ENCODE measurements at regions not wholly inside any gene's neighbourhood (a gene's known extent, or its start where the extent isn't known, plus 50 kb on each side); places are given as distances from the start of the nearest gene placed in this dataset.

- no peaks in the 10 kb centered on the region for H3K9me3 ChIP-seq (ENCODE audit: control insufficient read depth in 4 of 4, low read length in 3 of 4)
- H3K27ac ChIP-seq (ENCODE audit: low read depth in 1 of 2, low read length in 2 of 2): no peak overlapping the region
- H3K4me1 ChIP-seq (ENCODE audit: control insufficient read depth in 4 of 4, insufficient read depth in 4 of 4, low read length in 3 of 4): no peaks in the 10 kb centered on the region
- TF ChIP-seq RAD21 (IDR thresholded peaks at IDR 0.05): no peak
- no peak for TF ChIP-seq FOXA1 (IDR thresholded peaks at IDR 0.05)
- no peak for TF ChIP-seq ZBTB33 (IDR thresholded peaks at IDR 0.05)
- TF ChIP-seq CTCF (IDR thresholded peaks at IDR 0.05; ENCODE audit: low read depth, low read length, missing input control): no peak
- TF ChIP-seq HNF4A (conservative IDR thresholded peaks at IDR 0.05): no peak
- TF ChIP-seq, protein P1, sequence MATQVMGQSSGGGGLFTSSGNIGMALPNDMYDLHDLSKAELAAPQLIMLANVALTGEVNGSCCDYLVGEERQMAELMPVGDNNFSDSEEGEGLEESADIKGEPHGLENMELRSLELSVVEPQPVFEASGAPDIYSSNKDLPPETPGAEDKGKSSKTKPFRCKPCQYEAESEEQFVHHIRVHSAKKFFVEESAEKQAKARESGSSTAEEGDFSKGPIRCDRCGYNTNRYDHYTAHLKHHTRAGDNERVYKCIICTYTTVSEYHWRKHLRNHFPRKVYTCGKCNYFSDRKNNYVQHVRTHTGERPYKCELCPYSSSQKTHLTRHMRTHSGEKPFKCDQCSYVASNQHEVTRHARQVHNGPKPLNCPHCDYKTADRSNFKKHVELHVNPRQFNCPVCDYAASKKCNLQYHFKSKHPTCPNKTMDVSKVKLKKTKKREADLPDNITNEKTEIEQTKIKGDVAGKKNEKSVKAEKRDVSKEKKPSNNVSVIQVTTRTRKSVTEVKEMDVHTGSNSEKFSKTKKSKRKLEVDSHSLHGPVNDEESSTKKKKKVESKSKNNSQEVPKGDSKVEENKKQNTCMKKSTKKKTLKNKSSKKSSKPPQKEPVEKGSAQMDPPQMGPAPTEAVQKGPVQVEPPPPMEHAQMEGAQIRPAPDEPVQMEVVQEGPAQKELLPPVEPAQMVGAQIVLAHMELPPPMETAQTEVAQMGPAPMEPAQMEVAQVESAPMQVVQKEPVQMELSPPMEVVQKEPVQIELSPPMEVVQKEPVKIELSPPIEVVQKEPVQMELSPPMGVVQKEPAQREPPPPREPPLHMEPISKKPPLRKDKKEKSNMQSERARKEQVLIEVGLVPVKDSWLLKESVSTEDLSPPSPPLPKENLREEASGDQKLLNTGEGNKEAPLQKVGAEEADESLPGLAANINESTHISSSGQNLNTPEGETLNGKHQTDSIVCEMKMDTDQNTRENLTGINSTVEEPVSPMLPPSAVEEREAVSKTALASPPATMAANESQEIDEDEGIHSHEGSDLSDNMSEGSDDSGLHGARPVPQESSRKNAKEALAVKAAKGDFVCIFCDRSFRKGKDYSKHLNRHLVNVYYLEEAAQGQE (IDR thresholded peaks at IDR 0.05): no peak
- no peak for TF ChIP-seq FOXA2 (IDR thresholded peaks at IDR 0.05)
- no peak for TF ChIP-seq HNF4G (IDR thresholded peaks at IDR 0.05)
- no peak for TF ChIP-seq JUND (IDR thresholded peaks at IDR 0.05)
- no peak for TF ChIP-seq EGR1 (IDR thresholded peaks at IDR 0.05; ENCODE audit: low read depth in 2 of 2)
- TF ChIP-seq, protein P2, sequence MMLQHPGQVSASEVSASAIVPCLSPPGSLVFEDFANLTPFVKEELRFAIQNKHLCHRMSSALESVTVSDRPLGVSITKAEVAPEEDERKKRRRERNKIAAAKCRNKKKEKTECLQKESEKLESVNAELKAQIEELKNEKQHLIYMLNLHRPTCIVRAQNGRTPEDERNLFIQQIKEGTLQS (IDR thresholded peaks at IDR 0.05): no peak
- TF ChIP-seq YY1 (IDR thresholded peaks at IDR 0.05): no peak
- no peak for TF ChIP-seq RXRA (IDR thresholded peaks at IDR 0.05)
- TF ChIP-seq TAF1 (conservative IDR thresholded peaks at IDR 0.05): no peak
- no peak for TF ChIP-seq SP1 (IDR thresholded peaks at IDR 0.05)
- TF ChIP-seq NR2F2 (IDR thresholded peaks at IDR 0.05): no peak
- H3K36me3 ChIP-seq (ENCODE audit: control insufficient read depth in 4 of 4, insufficient read depth in 3 of 4, low read depth in 1 of 4, low read length in 3 of 4): no peaks in the 10 kb centered on the region
- no peak for DNase-seq (ENCODE audit: low spot score)
- no peak overlapping the region for H3K4me3 ChIP-seq (ENCODE audit: low read depth in 1 of 3, low read length in 3 of 3)
- no peaks in the 10 kb centered on the region for H3K27me3 ChIP-seq (ENCODE audit: control insufficient read depth in 4 of 4, insufficient read depth in 4 of 4, low read length in 3 of 4)
- no peak overlapping the region for H3K9ac ChIP-seq (ENCODE audit: low read depth in 1 of 2, low read length in 2 of 2)
Observed at GRCh38 chr6:18045507-18045906, 58.1 kb upstream of the KIF13A start.

- no peak overlapping the region for H3K4me3 ChIP-seq (ENCODE audit: low read depth in 1 of 3, low read length in 3 of 3)
- H3K4me1 ChIP-seq (ENCODE audit: control insufficient read depth in 4 of 4, insufficient read depth in 4 of 4, low read length in 3 of 4): no peaks in the 10 kb centered on the region
- H3K27me3 ChIP-seq (ENCODE audit: control insufficient read depth in 4 of 4, insufficient read depth in 4 of 4, low read length in 3 of 4): no peaks in the 10 kb centered on the region
- no peaks in the 10 kb centered on the region for H3K36me3 ChIP-seq (ENCODE audit: control insufficient read depth in 4 of 4, insufficient read depth in 3 of 4, low read depth in 1 of 4, low read length in 3 of 4)
- no peak overlapping the region for H3K9ac ChIP-seq (ENCODE audit: low read depth in 1 of 2, low read length in 2 of 2)
- H3K9me3 ChIP-seq (ENCODE audit: control insufficient read depth in 4 of 4, low read length in 3 of 4): no peaks in the 10 kb centered on the region
- no peak for DNase-seq (ENCODE audit: low spot score)
- WGBS: 88% methylated on average over 11 of the region's 11 CpGs
- no peak overlapping the region for H3K27ac ChIP-seq (ENCODE audit: low read depth in 1 of 2, low read length in 2 of 2)
- TF ChIP-seq HNF4A (conservative IDR thresholded peaks at IDR 0.05) (no peak), SP1 (IDR thresholded peaks at IDR 0.05) (no peak), FOXA2 (IDR thresholded peaks at IDR 0.05) (no peak), RXRA (IDR thresholded peaks at IDR 0.05) (no peak), YY1 (IDR thresholded peaks at IDR 0.05) (no peak), TAF1 (conservative IDR thresholded peaks at IDR 0.05) (no peak), CTCF (IDR thresholded peaks at IDR 0.05; ENCODE audit: low read depth, low read length, missing input control) (no peak), HNF4G (IDR thresholded peaks at IDR 0.05) (no peak), MAX (IDR thresholded peaks at IDR 0.05) (no peak), NR2F2 (IDR thresholded peaks at IDR 0.05) (no peak), JUND (IDR thresholded peaks at IDR 0.05) (no peak), EGR1 (IDR thresholded peaks at IDR 0.05; ENCODE audit: low read depth in 2 of 2) (no peak), GABPA (IDR thresholded peaks at IDR 0.05 in 1 of 2, conservative IDR thresholded peaks at IDR 0.05 in 1 of 2) (no peak), ZBTB33 (IDR thresholded peaks at IDR 0.05) (no peak)
- TF ChIP-seq, protein P2 (IDR thresholded peaks at IDR 0.05): no peak
Observed at GRCh38 chr6:18044108-18044783, 56.8 kb upstream of the KIF13A start.
